AG04450 (cell line): ENCODE measurements at regions not wholly inside any gene's neighbourhood (a gene's known extent, or its start where the extent isn't known, plus 50 kb on each side); places are given as distances from the start of the nearest gene placed in this dataset.

ENCODE experiments used
- CTCF ChIA-PET: fragments of 300-600, 350-600 bp; formaldehyde crosslinking; extraction: SDS; loops from one replicate; lab custom pipeline; 2022; ENCODE audit warnings: antibody characterized with exemption, inconsistent platforms; lab: Charles Lee
- POLR2A ChIA-PET: fragments of 350-600 bp; formaldehyde crosslinking; extraction: SDS; loops from one replicate; lab custom pipeline; 2021; ENCODE audit warnings: antibody characterized with exemption, inconsistent platforms; lab: Yijun Ruan, JAX
- DNase-seq: peaks from one replicate; pipeline ENCODE4 v3.0.0-alpha.2; 2011; ENCODE audit warnings: low read depth, low spot score
- H3K27ac ChIP-seq: one replicate; pipeline ENCODE4 v1.5.1; 2012; ENCODE audit warnings: low read depth, low read length, control low read depth
- H3K27me3 ChIP-seq: one replicate; pipeline ENCODE4 v1.6.0; 2012; ENCODE audit warnings: low read length; ENCODE audit not compliant: control insufficient read depth, insufficient read depth
- H3K4me3 ChIP-seq: 2 replicates; pipeline ENCODE4 v1.5.1; 2011; ENCODE audit warnings: mild to moderate bottlenecking, low read depth, low read length, control low read depth
- H3K9me3 ChIP-seq: 2 replicates; pipeline ENCODE4 v1.5.1; 2012; ENCODE audit warnings: low read length; ENCODE audit not compliant: control insufficient read depth, insufficient read depth
- TF ChIP-seq, protein P1 (sequence below): IDR thresholded peaks from 2 replicates; pipeline ENCODE4 v1.5.1; 2011; ENCODE audit warnings: low read depth, low read length, control low read depth, inconsistent platforms

DNA sequence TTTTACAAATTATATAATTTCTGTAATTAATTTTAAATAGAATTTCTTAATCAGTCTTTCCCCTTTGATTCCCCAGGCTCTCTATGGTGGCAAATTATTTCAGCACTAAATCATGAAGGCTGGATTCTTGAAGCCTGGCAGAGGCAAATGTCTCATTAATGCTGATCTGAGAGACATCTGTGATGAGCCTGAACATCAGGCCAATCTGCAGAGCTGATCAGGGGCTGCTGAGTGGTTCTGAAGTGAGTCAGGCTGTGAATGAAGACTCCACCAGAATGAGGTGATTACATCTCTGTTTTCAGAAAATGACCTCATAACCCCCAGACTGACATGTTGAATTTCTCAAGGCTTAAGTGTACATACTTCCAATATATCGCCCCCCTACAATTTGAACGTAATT lies 124.2 kb upstream of the MIS18BP1 start:
- ChIA-PET CTCF (no interaction called here), POLR2A (no interaction called here)
- DNase-seq: no peak
- TF ChIP-seq, protein P1, sequence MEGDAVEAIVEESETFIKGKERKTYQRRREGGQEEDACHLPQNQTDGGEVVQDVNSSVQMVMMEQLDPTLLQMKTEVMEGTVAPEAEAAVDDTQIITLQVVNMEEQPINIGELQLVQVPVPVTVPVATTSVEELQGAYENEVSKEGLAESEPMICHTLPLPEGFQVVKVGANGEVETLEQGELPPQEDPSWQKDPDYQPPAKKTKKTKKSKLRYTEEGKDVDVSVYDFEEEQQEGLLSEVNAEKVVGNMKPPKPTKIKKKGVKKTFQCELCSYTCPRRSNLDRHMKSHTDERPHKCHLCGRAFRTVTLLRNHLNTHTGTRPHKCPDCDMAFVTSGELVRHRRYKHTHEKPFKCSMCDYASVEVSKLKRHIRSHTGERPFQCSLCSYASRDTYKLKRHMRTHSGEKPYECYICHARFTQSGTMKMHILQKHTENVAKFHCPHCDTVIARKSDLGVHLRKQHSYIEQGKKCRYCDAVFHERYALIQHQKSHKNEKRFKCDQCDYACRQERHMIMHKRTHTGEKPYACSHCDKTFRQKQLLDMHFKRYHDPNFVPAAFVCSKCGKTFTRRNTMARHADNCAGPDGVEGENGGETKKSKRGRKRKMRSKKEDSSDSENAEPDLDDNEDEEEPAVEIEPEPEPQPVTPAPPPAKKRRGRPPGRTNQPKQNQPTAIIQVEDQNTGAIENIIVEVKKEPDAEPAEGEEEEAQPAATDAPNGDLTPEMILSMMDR: no peak
- Histone ChIP-seq H3K27me3 (no peaks in the 10 kb centered on the region), H3K9me3 (peaks cover 4% of the 10 kb centered on the region), H3K27ac (no peak overlapping the region), H3K4me3 (no peak overlapping the region)

DNA sequence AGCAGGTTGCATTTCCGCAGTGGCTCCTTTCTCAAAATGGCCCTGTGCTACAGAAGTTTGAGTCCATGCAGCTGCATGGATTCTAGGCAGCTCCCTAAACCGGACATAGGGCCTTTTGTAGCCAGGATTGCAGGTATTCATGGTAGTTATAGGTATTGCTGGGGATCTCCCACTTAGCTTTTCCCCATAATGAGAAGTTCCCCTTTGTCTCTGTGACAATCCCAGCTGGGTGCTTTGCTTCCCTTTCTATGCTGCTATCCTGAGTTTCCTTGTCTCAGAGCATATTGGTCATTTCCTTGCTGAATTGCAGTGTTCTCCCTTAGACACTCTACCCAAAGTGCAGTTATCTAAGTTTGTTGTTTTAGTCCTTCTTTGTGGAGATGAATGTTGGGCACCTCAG lies 120.9 kb upstream of the MIS18BP1 start:
- ChIA-PET CTCF (no interaction called here), POLR2A (no interaction called here)
- Histone ChIP-seq H3K9me3 (peaks cover 6% of the 10 kb centered on the region), H3K27me3 (no peaks in the 10 kb centered on the region), H3K27ac (no peak overlapping the region), H3K4me3 (no peak overlapping the region)
- TF ChIP-seq, protein P1: no peak
- no peak for DNase-seq

DNA sequence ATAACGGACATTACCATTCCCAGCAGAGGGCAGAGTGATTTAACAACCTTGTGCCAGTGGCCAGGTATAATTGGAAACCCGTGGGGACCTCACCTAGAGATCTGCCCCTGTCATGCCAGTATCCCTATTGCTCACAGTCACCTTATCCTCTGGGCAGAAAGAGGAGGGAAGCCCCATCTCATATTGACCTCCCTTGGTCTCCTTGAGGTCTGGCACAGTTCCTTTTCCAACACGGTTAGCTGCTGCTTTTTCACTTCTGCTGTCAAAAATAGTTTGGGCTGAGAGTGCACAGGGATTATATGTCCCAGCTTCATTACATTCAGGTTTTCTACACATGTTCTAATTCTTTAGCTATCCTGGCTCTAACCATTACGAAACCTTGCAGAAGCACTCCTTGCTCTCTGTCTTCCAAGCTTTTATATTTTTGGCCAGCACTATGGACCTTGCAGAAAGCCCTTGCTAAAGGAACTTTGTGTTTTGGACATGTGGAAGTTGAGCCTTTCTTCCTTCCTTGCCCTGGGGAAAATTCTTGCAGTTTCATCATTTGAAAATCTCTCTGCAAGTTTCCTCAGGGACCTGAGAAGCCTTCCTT lies 111.7 kb upstream of the MIS18BP1 start:
- TF ChIP-seq, protein P1: no peak
- ChIA-PET CTCF (interaction anchor here (0.6 kb wide), 1 partner anchor 17 kb away, joined by 5 read pairs; no protein-coding TSS in a partner anchor), POLR2A (no interaction called here)
- no peak overlapping the region for H3K4me3 ChIP-seq
- peaks cover 9% of the 10 kb centered on the region for H3K9me3 ChIP-seq
- no peaks in the 10 kb centered on the region for H3K27me3 ChIP-seq
- no peak overlapping the region for H3K27ac ChIP-seq
- DNase-seq: no peak

DNA sequence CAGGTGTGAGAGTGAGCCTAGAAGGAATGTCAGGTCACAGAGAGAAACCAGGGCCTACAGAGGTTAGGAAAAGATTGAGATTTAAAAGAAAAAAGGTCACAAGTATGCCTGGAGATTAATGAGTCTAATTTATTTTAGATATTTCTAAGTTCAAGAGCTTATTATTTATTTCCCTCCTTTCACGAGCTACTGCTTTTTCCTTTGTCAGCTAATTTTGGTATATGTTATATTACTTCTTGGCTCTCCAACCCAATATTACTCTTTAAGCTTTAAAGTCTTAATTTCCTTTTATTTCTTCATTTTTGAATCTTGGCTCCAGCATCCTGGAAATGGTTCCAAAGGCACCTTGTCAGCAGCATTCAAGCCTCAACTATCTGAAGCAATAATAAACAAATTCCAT lies 109.5 kb upstream of the MIS18BP1 start:
- Histone ChIP-seq H3K4me3 (no peak overlapping the region), H3K27me3 (no peaks in the 10 kb centered on the region), H3K9me3 (peaks cover 5% of the 10 kb centered on the region; the same call in 1 of the 2 replicates), H3K27ac (no peak overlapping the region)
- CTCF ChIA-PET: no interaction called here
- POLR2A ChIA-PET: no interaction called here
- TF ChIP-seq, protein P1: no peak
- no peak for DNase-seq

DNA sequence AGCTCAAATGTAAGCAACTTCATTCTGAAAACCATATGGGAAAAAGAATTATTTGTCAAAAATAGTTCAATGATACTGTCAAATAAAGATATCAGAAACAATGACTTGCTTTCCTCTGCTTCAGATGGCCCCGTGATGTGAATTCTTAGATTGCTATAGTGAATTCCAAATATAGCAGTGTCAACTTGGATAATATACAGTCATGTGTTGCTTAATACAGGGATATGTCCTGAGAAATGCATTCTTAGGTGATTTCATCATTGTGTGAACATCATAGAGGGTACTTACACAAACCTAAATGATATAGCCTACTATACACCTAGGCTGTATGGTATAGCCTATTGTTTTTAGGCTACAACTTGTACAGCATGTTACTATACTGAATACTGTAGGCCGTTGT lies 108.7 kb upstream of the MIS18BP1 start:
- H3K27me3 ChIP-seq: no peaks in the 10 kb centered on the region
- no peak for DNase-seq
- no peak overlapping the region for H3K27ac ChIP-seq
- TF ChIP-seq, protein P1: no peak
- POLR2A ChIA-PET: no interaction called here
- H3K4me3 ChIP-seq: no peak overlapping the region
- peaks cover 5% of the 10 kb centered on the region; the same call in 1 of the 2 replicates for H3K9me3 ChIP-seq
- CTCF ChIA-PET: no interaction called here
